ENCODE measurements at regions not wholly inside any gene's neighbourhood (a gene's known extent, or its start where the extent isn't known, plus 50 kb on each side); places are given as distances from the start of the nearest gene placed in this dataset.

- no peak for DNase-seq
These were observed 50.7 kb downstream of the ARHGAP35 start for GRCh38 chr19:46911456-46911855.

- DNase-seq = no peak
These were observed 52.5 kb downstream of the ARHGAP35 start for GRCh38 chr19:46913198-46913851.

DNA sequence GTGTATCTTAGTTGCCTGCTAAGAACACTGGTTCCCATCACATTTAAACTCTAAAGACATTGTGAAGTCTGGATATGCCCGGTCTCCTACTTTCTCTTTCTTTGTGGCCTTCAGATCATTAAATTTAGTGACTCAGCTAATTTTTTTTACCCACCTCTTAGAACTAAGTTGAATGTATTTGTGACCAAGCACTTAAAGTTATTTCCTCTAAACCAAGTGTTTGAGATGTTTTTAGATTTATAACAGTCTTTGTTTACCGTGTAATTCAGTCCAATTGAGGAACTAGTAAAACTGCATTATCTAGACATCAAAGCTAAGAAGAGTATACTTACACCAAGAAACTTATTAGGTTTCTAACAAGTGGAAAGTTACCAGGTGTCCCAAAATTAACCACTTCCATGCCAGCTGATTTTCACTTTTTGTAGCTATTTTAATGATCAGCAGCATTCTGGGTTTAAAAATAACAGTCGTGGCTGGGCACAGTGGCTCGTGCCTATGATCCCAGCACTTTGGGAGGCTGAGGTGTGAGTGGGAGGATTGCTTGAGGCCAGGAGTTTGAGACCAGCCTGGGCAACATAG is 53.1 kb downstream of the ARHGAP35 start:
- DNase-seq = no peak

DNA sequence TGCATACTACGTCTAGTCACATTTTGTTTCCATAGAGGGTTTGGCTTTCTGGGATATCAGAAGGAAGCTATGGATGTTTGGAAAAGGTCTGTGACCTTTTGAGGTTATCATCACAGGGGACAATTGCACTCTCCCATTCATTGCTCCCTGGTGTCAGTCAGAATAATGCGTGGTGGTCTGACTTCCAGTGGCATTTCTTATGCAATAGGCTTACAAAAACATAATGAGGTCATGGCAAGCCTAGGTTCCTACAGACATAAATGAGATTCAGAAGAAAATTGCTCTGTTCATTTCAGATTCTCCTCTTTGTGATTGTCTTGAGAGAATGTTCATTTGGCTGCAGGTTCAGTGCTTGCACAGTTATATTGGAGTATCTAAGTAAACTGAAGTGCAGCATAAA is 54.6 kb downstream of the ARHGAP35 start:
- DNase-seq = no peak

GRCh38 chr19:46917002-46917401 is 56.2 kb downstream of the ARHGAP35 start:
- DNase-seq = no peak

- DNase-seq = no peak
These were observed 58.5 kb downstream of the ARHGAP35 start for GRCh38 chr19:46919324-46919723.

DNA sequence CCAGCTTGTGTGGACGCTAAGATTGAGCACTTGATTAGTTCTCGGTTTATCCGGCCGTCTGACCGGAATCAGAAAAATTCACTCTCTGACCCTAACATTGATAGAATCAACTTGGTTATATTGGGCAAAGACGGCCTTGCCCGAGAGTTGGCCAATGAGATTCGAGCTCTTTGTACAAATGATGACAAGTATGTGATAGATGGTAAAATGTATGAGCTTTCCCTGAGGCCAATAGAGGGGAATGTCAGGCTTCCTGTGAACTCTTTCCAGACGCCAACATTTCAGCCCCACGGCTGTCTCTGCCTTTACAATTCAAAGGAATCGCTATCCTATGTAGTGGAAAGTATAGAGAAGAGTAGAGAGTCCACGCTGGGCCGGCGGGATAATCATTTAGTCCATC is 59.6 kb downstream of the ARHGAP35 start:
- no peak for DNase-seq

- DNase-seq = no peak
These were observed 60.3 kb downstream of the ARHGAP35 start for GRCh38 chr19:46921071-46921470.

DNA sequence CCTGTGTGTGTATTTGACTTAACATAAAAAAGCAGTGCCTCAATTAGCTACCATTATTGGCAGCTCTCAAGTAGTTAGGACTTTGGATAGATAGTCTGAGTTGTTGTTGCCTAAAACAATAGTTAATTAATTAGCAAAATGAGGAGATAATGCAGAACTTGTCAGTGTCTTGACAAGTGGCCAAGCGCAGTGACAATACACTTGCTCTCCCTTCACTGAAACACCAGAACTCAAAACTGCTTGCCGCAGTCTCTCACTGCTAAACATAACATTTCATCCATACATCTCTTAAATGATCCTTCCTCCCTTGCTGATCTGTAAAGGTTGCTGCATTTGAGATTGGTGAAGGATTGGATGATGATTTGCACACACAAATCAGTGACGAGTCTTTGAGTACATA is 61.7 kb downstream of the ARHGAP35 start:
- DNase-seq = no peak

DNA sequence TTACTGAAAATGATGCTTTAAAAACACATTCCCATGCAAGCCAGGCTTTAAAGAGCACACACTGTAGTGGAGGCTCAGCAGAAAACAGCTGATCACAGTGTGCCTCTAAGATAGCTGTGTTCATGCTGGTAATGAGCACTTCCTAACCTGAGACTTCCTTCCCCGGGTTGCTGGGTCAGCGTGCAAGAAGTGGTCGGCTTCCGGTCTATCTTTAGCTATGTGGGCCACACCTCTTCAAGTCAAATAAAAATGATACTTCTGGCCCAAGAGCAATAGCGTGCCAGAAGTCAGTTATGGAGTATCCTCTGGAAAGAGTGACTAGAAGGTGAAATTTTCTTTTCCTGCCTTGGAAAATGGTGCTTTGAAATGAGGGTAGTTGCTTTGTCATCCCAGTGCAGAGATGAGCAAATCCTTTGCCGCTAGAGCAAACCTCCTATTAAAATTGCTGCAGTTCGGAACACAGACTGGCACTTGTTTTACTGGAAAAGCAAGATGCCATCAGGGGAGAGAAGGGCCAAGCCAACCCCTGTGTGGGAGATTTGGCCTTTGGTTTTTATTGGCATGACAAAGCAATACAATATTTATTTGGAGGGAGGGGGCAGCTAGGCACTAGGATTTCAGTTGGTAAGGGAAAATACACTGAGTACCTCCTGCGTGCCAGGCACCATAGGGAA is 64.2 kb downstream of the ARHGAP35 start:
- DNase-seq = peak; percentile 62

DNA sequence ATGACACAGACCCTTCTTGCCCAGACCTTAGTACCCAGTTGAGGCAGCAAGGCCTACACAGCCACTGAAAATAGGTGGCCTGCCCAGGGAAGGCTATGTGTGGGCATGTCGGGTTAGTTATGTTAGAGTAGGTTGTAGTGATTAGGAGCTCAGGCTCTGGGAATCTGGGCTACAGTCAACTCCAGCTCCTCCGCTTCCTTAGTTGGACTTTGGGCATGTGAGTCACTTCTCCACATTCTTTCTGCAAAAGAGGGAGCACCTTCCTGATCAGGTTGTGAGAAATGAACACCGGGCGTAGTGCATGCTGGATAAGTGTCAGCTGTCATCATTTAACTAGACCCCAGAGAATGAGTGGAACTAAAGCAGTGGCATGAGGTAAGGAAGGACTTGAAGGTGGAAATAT is 64.8 kb downstream of the ARHGAP35 start:
- DNase-seq = no peak

GRCh38 chr19:46926170-46927071 is 65.6 kb downstream of the ARHGAP35 start:
- no peak for DNase-seq

GRCh38 chr19:46927106-46927505 is 66.3 kb downstream of the ARHGAP35 start:
- DNase-seq = no peak

DNA sequence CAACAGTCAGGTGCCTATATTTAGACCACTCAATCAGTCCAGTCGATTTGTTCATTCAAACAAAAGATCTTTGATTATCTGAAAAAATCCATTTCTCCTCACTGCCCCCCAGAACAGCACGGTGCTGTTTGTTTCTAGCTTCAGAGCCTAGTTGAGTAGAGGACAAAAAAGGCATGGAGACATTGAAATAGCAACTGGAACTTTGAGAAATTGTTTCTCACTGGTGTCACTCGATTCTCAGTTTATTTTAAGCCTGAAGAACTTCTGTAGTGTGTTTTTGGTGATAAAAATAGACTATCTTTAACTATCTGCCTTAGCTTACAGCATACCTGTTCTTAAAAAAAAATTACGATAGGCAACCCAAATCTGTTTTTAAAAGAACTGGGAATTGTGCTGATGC is 67.1 kb downstream of the ARHGAP35 start:
- DNase-seq = no peak

- DNase-seq = no peak
These were observed 68.2 kb downstream of the ARHGAP35 start for GRCh38 chr19:46928951-46929350.

DNA sequence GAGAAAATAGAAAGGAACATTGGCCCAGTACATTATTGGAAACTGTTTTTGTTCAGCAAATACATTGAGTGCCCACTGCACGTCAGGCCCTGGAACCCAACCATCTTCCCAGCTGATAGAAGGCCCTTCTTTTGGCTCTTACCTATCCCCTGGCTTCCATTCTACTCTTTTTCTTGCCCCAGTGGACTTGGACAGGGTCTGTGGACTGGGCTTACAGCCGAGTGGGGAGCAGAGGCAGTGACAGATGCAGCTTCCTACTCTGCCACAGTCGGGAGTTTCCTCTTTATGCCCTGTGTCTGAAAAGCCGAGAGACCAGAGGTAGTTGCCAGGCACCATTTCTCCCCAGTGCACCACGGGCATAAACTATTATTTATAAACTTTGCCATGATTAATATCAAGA is 70.4 kb downstream of the ARHGAP35 start:
- DNase-seq = no peak

DNA sequence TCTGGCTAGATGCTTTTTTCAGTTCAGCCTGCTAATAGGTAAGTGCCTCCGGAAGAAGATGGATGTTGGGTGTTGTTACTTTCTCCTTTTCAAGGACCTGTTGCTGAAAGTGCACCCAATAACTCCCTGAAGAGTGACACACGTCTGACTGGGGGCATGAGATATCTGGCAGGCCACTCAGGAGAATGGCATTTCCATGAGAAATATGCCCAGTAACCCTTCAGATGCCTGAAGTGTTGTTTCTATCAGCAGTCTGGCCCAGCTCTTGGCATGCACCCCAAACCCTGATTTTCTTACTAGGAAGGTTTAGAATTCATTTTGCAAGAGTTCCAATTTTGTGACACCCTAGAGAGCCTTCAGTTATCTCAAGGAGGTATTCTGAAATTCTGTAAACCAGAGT is 71.5 kb downstream of the ARHGAP35 start:
- DNase-seq = no peak

DNA sequence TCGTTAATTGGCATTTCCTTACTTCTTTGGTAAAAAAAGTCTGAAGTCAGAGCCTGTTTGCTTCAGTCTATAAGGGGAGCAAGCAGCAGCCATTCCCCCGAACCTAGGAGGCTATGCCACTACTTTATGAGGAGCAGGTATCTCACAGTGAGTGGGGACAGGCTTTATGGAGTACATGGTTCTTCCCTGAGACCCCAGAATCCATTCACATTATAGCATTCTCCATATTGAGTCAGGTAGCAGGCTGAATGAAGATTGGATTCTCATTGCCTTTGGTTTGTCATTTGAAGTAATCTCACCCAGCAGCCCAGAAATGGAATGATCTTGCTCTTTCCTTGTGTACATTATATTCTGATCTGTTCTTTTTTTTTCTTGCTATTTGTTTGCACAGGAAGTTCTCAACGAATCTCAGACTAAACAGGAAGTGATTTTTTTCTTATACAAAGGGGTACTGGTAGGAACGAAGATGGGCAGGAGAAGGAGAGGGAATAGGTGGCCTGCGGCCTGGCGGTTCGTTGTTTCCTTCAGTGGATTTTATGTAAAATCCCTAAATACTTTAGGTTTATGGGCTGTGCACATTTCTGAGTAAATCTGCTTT is 74.4 kb downstream of the ARHGAP35 start:
- DNase-seq = no peak

DNA sequence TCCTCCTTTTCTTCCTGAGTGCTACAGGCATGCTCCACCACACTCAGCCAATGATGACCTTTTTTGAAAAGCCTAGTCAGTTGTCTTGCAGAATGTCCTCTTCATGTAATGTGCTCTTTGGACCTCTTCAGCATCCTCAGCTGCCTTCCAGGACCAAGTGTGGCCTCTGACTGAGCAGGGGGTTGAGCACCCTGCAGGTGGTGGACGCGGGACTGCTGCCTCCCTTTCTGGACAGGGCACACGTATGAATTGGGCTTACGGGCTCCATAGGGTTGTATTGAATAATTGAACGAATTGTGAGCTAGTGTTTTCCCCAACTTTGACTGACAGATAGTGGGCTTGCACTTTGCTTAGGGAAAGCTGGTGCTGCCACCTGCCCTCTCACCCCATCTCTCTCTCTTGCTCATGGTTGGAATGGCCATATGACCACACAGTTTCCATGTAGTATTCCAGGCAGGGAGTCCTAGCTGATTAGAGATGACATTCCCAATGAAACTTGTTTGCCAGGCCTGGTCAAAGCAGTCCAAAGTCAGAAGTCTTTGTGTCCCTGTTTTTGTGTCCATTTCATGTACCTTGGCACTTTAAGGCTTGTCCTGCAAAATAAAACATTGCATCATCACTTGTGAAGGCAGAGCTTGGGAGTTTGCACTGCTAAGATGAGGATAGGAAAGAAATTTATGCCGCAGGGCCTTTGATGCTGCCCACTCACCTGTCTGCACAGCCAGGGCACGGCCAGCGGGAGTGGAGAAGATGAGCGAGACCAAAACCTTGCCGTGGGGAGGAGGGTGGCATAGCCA is 76.3 kb upstream of the NPAS1 start:
- no peak for DNase-seq

- DNase-seq = no peak
These were observed 75.4 kb upstream of the NPAS1 start for GRCh38 chr19:46944123-46944748.

GRCh38 chr19:46944918-46945628 is 74.6 kb upstream of the NPAS1 start:
- peak; percentile 92 for DNase-seq

All from femur (tissue), 1 donor.